DMS79 treated with DMSO at 0.1 percent for 48 hours (cell line): ENCODE measurements at regions not wholly inside any gene's neighbourhood (a gene's known extent, or its start where the extent isn't known, plus 50 kb on each side); places are given as distances from the start of the nearest gene placed in this dataset.

Source experiments
- DNase-seq: peaks from one replicate; lab custom pipeline; 2025; lab: John Stamatoyannopoulos, UW

GRCh38 chr2:62447411-62447810 is 58.6 kb downstream of the TMEM17 start:
- DNase-seq: peak; percentile 74

- no peak for DNase-seq
Measured at GRCh38 chr2:62446491-62446890, 59.5 kb downstream of the TMEM17 start.

GRCh38 chr2:62443886-62444285 is 62.1 kb downstream of the TMEM17 start:
- no peak for DNase-seq

GRCh38 chr2:62443471-62443870 is 62.5 kb downstream of the TMEM17 start:
- DNase-seq: no peak

- DNase-seq: no peak
Measured at GRCh38 chr2:62441824-62442223, 64.2 kb downstream of the TMEM17 start.

- DNase-seq: no peak
Measured at GRCh38 chr2:62441421-62441820, 64.6 kb downstream of the TMEM17 start.

GRCh38 chr2:62440281-62440946 is 65.6 kb downstream of the TMEM17 start:
- DNase-seq: no peak

GRCh38 chr2:62439425-62439824 is 66.6 kb downstream of the TMEM17 start:
- DNase-seq: no peak

- DNase-seq: no peak
Measured at GRCh38 chr2:62437785-62438184, 68.2 kb downstream of the TMEM17 start.

GRCh38 chr2:62435720-62436119 is 70.3 kb downstream of the TMEM17 start:
- DNase-seq: no peak

- no peak for DNase-seq
Measured at GRCh38 chr2:62432407-62432806, 73.6 kb downstream of the TMEM17 start.

GRCh38 chr2:62431512-62431911 is 74.5 kb downstream of the TMEM17 start:
- DNase-seq: no peak

- DNase-seq: no peak
Measured at GRCh38 chr2:62430146-62430545, 75.8 kb downstream of the TMEM17 start.

GRCh38 chr2:62427146-62427545 is 78.8 kb downstream of the TMEM17 start:
- no peak for DNase-seq

GRCh38 chr2:62426154-62426912 is 79.7 kb downstream of the TMEM17 start:
- DNase-seq: no peak

- DNase-seq: no peak
Measured at GRCh38 chr2:62425684-62426083, 80.3 kb downstream of the TMEM17 start.

GRCh38 chr2:62424899-62425298 is 81.1 kb downstream of the TMEM17 start:
- no peak for DNase-seq

- DNase-seq: no peak
Measured at GRCh38 chr2:62423883-62424458, 82.0 kb downstream of the TMEM17 start.

GRCh38 chr2:62423235-62423634 is 82.8 kb downstream of the TMEM17 start:
- DNase-seq: no peak

GRCh38 chr2:62415518-62415917 is 90.5 kb downstream of the TMEM17 start:
- no peak for DNase-seq

GRCh38 chr2:62415019-62415431 is 91.0 kb downstream of the TMEM17 start:
- no peak for DNase-seq

GRCh38 chr2:62413116-62413663 is 92.8 kb downstream of the TMEM17 start:
- DNase-seq: no peak

- no peak for DNase-seq
Measured at GRCh38 chr2:62412347-62412742, 93.7 kb downstream of the TMEM17 start.
